OCI-LY7 (cell line): ENCODE measurements at regions not wholly inside any gene's neighbourhood (a gene's known extent, or its start where the extent isn't known, plus 50 kb on each side); places are given as distances from the start of the nearest gene placed in this dataset.

Source experiments
- BruUV-seq: library from RNA; stranded (reverse); fragments of 400-500 nt; replicated peaks from 2 replicates; lab custom pipeline; 2021; lab: Mats Ljungman, UMichigan
- CTCF ChIA-PET: fragments of 300-600 bp; sonication (Branson Sonifier 250); formaldehyde crosslinking; loops from one replicate; lab custom pipeline; 2022; ENCODE audit warnings: antibody characterized with exemption; ENCODE audit not compliant: unreplicated experiment; lab: Charles Lee
- POLR2A ChIA-PET: fragments of 300-600 bp; sonication (Branson Sonifier 250); formaldehyde crosslinking; loops from one replicate; lab custom pipeline; 2022; ENCODE audit warnings: antibody characterized with exemption; lab: Charles Lee
- DNase-seq: peaks from one replicate; pipeline ENCODE4 v3.0.0-alpha.2; 2015; ENCODE audit warnings: low spot score
- H2AFZ ChIP-seq: fragments of 200-600 bp; sonication (generic), shearing (Covaris generic); 2 replicates; pipeline ENCODE4 v1.6.1; 2014; ENCODE audit warnings: mild to moderate bottlenecking, antibody characterized with exemption, low read length, moderate library complexity
- H3K27ac ChIP-seq: fragments of 200-600 bp; sonication (generic); 2 replicates; pipeline ENCODE4 v1.5.1; 2014; ENCODE audit warnings: mixed run types, low read depth, mild to moderate bottlenecking, moderate library complexity, low read length, inconsistent platforms; ENCODE audit not compliant: poor library complexity, severe bottlenecking
- H3K36me3 ChIP-seq: fragments of 200-600 bp; sonication (generic); 2 replicates; pipeline ENCODE4 v1.6.1; 2014; ENCODE audit warnings: mild to moderate bottlenecking, antibody characterized with exemption, low read length, moderate library complexity, mixed read lengths; ENCODE audit not compliant: insufficient read depth
- H3K4me1 ChIP-seq: fragments of 200-600 bp; sonication (generic); 2 replicates; pipeline ENCODE4 v1.5.1; 2014; ENCODE audit warnings: mild to moderate bottlenecking, low read length; ENCODE audit not compliant: insufficient read depth, poor library complexity, severe bottlenecking
- H3K4me2 ChIP-seq: fragments of 200-600 bp; sonication (generic); 2 replicates; pipeline ENCODE4 v1.6.1; 2014; ENCODE audit warnings: mild to moderate bottlenecking, low read length
- H3K4me3 ChIP-seq: fragments of 200-600 bp; sonication (generic); 2 replicates; pipeline ENCODE4 v1.5.1; 2014; ENCODE audit warnings: mild to moderate bottlenecking, low read depth, low read length; ENCODE audit not compliant: poor library complexity, severe bottlenecking
- H3K79me2 ChIP-seq: fragments of 200-600 bp; sonication (generic); 2 replicates; pipeline ENCODE4 v1.6.1; 2016; ENCODE audit warnings: low read depth, mild to moderate bottlenecking, low read length, moderate library complexity, mixed read lengths; ENCODE audit not compliant: insufficient read depth
- H3K9me2 ChIP-seq: fragments of 200-600 bp; sonication (generic); 2 replicates; pipeline ENCODE4 v1.6.1; 2016; ENCODE audit warnings: mild to moderate bottlenecking, low read length, mixed read lengths; ENCODE audit not compliant: insufficient read depth
- H3K9me3 ChIP-seq: fragments of 200-600 bp; sonication (generic); 2 replicates; pipeline ENCODE4 v1.6.1; 2014; ENCODE audit warnings: mild to moderate bottlenecking, mixed run types, low read length, mixed read lengths
- H4K20me1 ChIP-seq: fragments of 200-600 bp; sonication (generic); 2 replicates; pipeline ENCODE4 v1.6.1; 2014; ENCODE audit warnings: mild to moderate bottlenecking, antibody characterized with exemption, low read length, moderate library complexity, mixed read lengths; ENCODE audit not compliant: insufficient read depth
- EZH2phosphoT487 ChIP-seq: fragments of 200-600 bp; sonication (generic); IDR thresholded peaks from 2 replicates; pipeline ENCODE4 v1.6.1; 2018; ENCODE audit warnings: low read depth, borderline replicate concordance, mild to moderate bottlenecking, mixed run types, antibody characterized with exemption, low read length, moderate library complexity, mixed read lengths
- intact Hi-C: fragments of 100-400 bp; cut with micrococcal nuclease; formaldehyde crosslinking; loops from one replicate; pipeline ENCODE4 v1.10.0; 2022; ENCODE audit not compliant: unreplicated experiment
- TF ChIP-seq, protein P1 (sequence below): fragments of 200-600 bp; sonication (generic); conservative IDR thresholded peaks from 2 replicates; pipeline ENCODE4 v1.5.1; 2014; ENCODE audit warnings: mild to moderate bottlenecking, antibody characterized with exemption, low read length, moderate library complexity, mixed read lengths

DNA sequence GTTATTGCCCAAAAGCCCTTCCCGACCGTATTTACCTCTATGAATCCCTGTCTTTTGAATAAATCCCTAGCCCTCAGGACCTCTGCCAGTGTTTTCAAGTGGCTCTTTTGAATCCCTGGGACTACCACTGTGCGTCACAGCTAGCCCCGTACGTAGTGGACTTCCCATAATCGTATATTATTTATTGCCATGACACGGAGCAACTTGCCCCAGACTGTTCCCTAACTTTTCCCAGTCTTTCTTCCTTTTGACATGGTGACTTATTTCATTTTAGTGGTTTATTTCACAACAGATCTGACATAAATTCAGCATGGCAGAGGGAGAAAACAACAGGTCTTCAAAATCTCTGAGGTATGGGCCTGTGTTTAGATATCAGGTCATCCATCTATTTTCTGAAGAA lies 318.6 kb upstream of the KLF6 start:
- TF ChIP-seq EZH2phosphoT487: no peak
- TF ChIP-seq, protein P1, sequence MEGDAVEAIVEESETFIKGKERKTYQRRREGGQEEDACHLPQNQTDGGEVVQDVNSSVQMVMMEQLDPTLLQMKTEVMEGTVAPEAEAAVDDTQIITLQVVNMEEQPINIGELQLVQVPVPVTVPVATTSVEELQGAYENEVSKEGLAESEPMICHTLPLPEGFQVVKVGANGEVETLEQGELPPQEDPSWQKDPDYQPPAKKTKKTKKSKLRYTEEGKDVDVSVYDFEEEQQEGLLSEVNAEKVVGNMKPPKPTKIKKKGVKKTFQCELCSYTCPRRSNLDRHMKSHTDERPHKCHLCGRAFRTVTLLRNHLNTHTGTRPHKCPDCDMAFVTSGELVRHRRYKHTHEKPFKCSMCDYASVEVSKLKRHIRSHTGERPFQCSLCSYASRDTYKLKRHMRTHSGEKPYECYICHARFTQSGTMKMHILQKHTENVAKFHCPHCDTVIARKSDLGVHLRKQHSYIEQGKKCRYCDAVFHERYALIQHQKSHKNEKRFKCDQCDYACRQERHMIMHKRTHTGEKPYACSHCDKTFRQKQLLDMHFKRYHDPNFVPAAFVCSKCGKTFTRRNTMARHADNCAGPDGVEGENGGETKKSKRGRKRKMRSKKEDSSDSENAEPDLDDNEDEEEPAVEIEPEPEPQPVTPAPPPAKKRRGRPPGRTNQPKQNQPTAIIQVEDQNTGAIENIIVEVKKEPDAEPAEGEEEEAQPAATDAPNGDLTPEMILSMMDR: no peak
- Histone ChIP-seq H3K79me2 (no peaks in the 10 kb centered on the region), H3K9me3 (no peaks in the 10 kb centered on the region), H2AFZ (no peak overlapping the region), H3K36me3 (no peaks in the 10 kb centered on the region), H3K4me2 (no peak overlapping the region), H3K4me1 (peaks cover 5% of the 10 kb centered on the region), H3K9me2 (no peaks in the 10 kb centered on the region), H3K27ac (no peak overlapping the region), H3K4me3 (no peak overlapping the region), H4K20me1 (no peaks in the 10 kb centered on the region)
- CTCF ChIA-PET: no interaction called here
- POLR2A ChIA-PET: no interaction called here
- intact Hi-C loops: no loop called here
- no TSS peak for BruUV-seq
- no peak for DNase-seq

DNA sequence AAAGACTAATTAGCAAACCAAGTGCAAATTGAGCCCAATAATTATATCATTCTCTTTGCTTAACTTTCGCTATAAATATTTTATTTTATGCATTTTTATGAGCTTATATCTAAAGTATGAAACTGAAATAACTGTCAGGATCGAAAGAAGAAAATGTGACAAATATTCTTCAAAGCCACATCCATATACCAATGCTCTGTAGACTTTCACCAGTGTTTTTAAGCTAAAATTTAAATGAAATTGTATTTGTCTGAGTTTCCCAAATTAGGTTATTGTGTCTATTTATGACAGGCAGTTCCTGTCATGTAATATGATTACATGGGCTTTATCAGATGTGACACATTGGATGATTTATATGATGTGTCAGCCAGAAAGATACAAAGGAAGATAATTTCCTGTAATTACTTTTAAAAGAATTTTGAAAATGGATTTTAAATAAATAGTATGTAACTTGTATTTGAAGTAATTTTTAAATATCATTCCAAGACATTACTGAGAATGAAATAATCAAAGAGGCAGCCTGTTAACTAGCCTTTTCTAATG lies 317.9 kb upstream of the KLF6 start:
- intact Hi-C loops: no loop called here
- no peaks in the 10 kb centered on the region for H4K20me1 ChIP-seq
- no TSS peak for BruUV-seq
- H3K27ac ChIP-seq: no peak overlapping the region
- POLR2A ChIA-PET: interaction anchor here (0.6 kb wide), 2 partner anchors 93 to 199 kb away, joined by 3 to 8 read pairs; no protein-coding TSS in a partner anchor
- H3K9me3 ChIP-seq: no peaks in the 10 kb centered on the region
- H2AFZ ChIP-seq: no peak overlapping the region
- no peak for TF ChIP-seq EZH2phosphoT487
- no peak for DNase-seq
- no peaks in the 10 kb centered on the region for H3K36me3 ChIP-seq
- CTCF ChIA-PET: no interaction called here
- no peaks in the 10 kb centered on the region for H3K9me2 ChIP-seq
- H3K79me2 ChIP-seq: no peaks in the 10 kb centered on the region
- H3K4me2 ChIP-seq: no peak overlapping the region
- H3K4me1 ChIP-seq: no peaks in the 10 kb centered on the region
- H3K4me3 ChIP-seq: no peak overlapping the region

DNA sequence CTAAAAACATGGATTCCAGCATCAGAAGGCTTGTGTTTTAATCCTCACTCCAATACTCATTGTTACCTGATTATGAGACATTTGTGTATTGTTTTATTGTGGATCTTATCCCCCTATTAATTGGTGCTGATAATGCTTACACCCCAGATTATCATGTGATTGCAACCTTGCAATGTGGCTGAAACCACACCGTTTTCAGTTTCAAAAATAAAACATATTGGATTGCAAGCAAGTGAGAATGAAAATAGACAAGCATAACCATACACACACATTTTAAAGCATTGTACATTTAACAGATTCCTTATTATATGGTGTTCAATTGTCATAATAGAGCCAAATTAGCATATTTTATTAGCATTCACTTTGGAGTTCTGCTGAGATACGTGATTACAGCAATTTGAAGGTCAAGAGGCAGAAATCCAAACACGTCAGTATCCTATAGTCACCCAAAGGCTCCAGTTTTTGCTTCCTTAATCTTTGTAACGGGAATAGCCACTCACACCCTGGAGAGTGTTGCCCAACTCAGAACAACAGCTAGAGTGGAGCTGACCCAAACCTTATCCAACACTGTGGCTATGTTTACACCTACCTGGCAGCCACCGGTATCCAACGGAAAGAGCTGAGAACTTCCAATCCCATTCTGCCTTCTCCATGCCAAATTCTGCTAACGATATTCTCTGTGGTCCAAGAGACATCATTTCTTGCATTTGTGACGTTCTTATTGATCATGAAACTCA lies 317.1 kb upstream of the KLF6 start:
- no TSS peak for BruUV-seq
- CTCF ChIA-PET: no interaction called here

More for the DNA sequence above, 317.1 kb upstream of the KLF6 start:
- Histone ChIP-seq H3K9me2 (no peaks in the 10 kb centered on the region), H2AFZ (no peak overlapping the region), H3K9me3 (no peaks in the 10 kb centered on the region), H3K4me1 (no peaks in the 10 kb centered on the region), H4K20me1 (no peaks in the 10 kb centered on the region), H3K79me2 (no peaks in the 10 kb centered on the region), H3K4me2 (no peak overlapping the region), H3K27ac (no peak overlapping the region), H3K4me3 (no peak overlapping the region), H3K36me3 (no peaks in the 10 kb centered on the region)
- no peak for TF ChIP-seq EZH2phosphoT487
- TF ChIP-seq, protein P1: no peak
- POLR2A ChIA-PET: no interaction called here
- no peak for DNase-seq
- intact Hi-C loops: no loop called here
